ENCODE measurements at regions not wholly inside any gene's neighbourhood (a gene's known extent, or its start where the extent isn't known, plus 50 kb on each side); places are given as distances from the start of the nearest gene placed in this dataset.

DNA sequence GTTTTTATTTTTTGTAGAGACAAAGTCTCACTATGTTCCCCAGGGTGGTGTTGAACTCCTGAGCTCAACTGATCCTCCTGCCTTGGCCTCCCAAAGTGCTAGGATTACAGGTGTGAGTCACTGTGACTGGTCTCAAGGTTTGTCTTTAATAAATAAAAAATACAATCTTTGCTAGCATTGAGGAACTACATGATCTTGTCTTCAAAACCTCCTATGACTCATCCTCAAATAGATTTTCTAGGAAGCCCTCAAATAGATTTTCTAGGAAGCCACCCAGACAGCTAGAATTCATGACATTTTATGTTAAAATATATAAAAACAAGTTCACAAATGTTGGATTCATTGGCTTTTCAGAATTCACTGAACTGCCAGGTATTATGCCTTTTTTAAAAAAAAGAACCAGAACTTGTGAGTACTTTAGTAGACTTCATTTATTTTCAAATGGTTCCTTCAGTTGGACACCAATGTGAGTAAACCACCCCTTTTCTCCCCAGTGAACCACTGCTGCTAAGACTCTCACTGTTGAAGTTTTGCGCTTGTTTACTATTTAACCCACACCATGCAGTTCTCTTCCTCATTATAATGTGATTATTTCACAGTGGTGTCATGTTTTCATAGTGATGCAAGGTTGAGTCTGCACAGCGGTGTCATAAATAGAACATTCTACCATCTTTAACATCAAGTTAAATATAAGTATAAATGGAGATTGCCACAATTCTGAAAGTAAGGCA is 303.9 kb downstream of the CASP12 start:
- Histone ChIP-seq H3K36me3 (ENCODE audit: insufficient read depth, low read length) (no peaks in the 10 kb centered on the region), H2AFZ (ENCODE audit: low read length, unreplicated experiment) (no peak overlapping the region), H3K4me3 (ENCODE audit: low read depth, low read length) (no peak overlapping the region), H3K79me2 (ENCODE audit: control insufficient read depth, insufficient read depth, low read length, unreplicated experiment) (no peaks in the 10 kb centered on the region), H3K27ac (ENCODE audit: low read depth, low read length) (peak overlapping the region; percentile 22), H3K27me3 (ENCODE audit: insufficient read depth, low read length) (no peaks in the 10 kb centered on the region), H3K4me1 (ENCODE audit: control insufficient read depth, insufficient read depth, low read length, unreplicated experiment) (no peaks in the 10 kb centered on the region)

DNA sequence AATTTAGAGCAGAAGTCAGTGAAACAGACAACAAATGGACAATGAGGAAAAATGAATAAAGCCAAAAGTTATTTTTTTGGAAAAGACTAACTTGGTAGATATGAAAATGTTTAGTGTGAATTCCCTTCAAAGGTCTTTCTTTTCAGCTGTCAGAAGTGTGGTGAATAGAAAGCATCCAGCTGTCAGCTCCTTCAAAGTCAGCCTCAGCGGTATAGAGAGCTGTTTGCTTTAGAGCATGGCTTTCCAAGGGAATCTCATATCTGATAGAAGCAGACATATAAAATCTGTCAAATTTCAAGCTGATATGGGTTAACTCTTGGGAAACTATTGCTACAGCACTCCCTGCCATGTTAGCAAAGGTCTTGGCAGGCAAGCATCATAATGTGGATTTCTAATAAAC is 309.3 kb downstream of the CASP12 start:
- Histone ChIP-seq H3K4me3 (ENCODE audit: low read depth, low read length) (no peak overlapping the region), H3K27ac (ENCODE audit: low read depth, low read length) (no peak overlapping the region), H3K36me3 (ENCODE audit: insufficient read depth, low read length) (no peaks in the 10 kb centered on the region), H2AFZ (ENCODE audit: low read length, unreplicated experiment) (no peak overlapping the region), H3K4me1 (ENCODE audit: control insufficient read depth, insufficient read depth, low read length, unreplicated experiment) (no peaks in the 10 kb centered on the region), H3K27me3 (ENCODE audit: insufficient read depth, low read length) (no peaks in the 10 kb centered on the region), H3K79me2 (ENCODE audit: control insufficient read depth, insufficient read depth, low read length, unreplicated experiment) (no peaks in the 10 kb centered on the region)

DNA sequence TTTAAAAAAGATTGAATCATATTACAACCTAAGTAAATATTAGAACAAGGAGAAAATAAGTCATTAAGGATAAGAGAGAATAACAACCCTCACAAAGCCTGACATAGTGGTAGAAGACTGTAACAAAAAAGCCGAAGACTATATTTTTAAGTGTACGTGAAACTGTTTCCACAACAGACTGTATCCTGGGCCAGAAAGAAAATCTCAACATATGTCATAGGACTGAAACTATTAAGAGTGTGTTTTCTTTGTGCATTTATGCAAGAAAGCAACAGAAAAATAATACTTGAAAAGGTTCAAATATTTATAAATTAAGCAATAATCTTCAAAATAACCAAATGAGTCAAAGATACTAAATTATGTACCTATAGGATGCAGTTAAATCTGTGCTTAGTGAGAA is 309.8 kb downstream of the CASP12 start:
- Histone ChIP-seq H3K36me3 (ENCODE audit: insufficient read depth, low read length) (no peaks in the 10 kb centered on the region), H2AFZ (ENCODE audit: low read length, unreplicated experiment) (no peak overlapping the region), H3K27ac (ENCODE audit: low read depth, low read length) (no peak overlapping the region)

DNA sequence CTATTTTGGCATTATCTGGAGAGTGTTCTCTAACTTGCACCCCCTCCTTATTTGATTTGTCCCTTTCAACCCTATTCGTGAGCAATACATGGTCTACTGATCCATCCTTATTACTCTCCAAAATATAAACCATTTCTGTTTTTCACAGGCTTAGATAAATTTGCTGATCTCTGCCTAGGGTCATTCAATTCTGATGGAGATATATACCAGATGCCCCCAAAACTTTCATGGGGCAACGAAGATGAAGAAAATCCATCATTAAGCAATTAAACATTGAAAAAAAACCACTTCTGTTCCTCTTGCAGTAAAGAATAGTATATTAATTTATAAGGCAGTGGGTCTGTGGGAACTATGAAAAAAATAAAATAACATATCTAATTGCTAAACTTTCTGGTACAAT is 313.4 kb downstream of the CASP12 start:
- H2AFZ ChIP-seq (ENCODE audit: low read length, unreplicated experiment) = no peak overlapping the region
- H3K27me3 ChIP-seq (ENCODE audit: insufficient read depth, low read length) = no peaks in the 10 kb centered on the region
- no peaks in the 10 kb centered on the region for H3K79me2 ChIP-seq (ENCODE audit: control insufficient read depth, insufficient read depth, low read length, unreplicated experiment)
- H3K4me3 ChIP-seq (ENCODE audit: low read depth, low read length) = no peak overlapping the region
- no peak overlapping the region for H3K27ac ChIP-seq (ENCODE audit: low read depth, low read length)
- H3K36me3 ChIP-seq (ENCODE audit: insufficient read depth, low read length) = no peaks in the 10 kb centered on the region
- peaks cover 15% of the 10 kb centered on the region for H3K4me1 ChIP-seq (ENCODE audit: control insufficient read depth, insufficient read depth, low read length, unreplicated experiment)

More for the DNA sequence above, 309.8 kb downstream of the CASP12 start:
- Histone ChIP-seq H3K79me2 (ENCODE audit: control insufficient read depth, insufficient read depth, low read length, unreplicated experiment) (no peaks in the 10 kb centered on the region), H3K4me1 (ENCODE audit: control insufficient read depth, insufficient read depth, low read length, unreplicated experiment) (no peaks in the 10 kb centered on the region), H3K4me3 (ENCODE audit: low read depth, low read length) (no peak overlapping the region), H3K27me3 (ENCODE audit: insufficient read depth, low read length) (no peaks in the 10 kb centered on the region)

DNA sequence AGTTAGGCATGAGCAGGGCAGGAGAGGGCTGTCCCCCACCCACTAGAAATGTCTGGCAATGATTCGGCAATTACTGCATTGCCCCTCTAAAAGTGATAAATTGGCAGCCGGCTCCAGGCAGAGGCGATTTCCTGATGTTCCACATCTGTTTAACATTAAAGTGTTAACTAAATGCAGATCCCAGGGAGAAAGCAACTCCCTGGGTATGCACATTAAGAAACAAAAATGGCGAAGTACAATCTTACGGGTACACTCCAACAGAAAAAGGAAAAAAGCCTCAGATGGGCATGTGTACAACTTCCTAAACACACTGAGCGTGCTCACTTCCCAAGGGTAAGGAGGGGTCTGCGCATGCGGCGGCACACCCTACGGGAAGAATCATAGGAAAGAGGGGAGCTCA is 314.4 kb downstream of the CASP12 start:
- H2AFZ ChIP-seq (ENCODE audit: low read length, unreplicated experiment) = no peak overlapping the region
- no peak overlapping the region for H3K27ac ChIP-seq (ENCODE audit: low read depth, low read length)
- H3K36me3 ChIP-seq (ENCODE audit: insufficient read depth, low read length) = no peaks in the 10 kb centered on the region
- no peak overlapping the region for H3K4me3 ChIP-seq (ENCODE audit: low read depth, low read length)
- no peaks in the 10 kb centered on the region for H3K27me3 ChIP-seq (ENCODE audit: insufficient read depth, low read length)
- no peaks in the 10 kb centered on the region for H3K79me2 ChIP-seq (ENCODE audit: control insufficient read depth, insufficient read depth, low read length, unreplicated experiment)
- H3K4me1 ChIP-seq (ENCODE audit: control insufficient read depth, insufficient read depth, low read length, unreplicated experiment) = peaks cover 15% of the 10 kb centered on the region

DNA sequence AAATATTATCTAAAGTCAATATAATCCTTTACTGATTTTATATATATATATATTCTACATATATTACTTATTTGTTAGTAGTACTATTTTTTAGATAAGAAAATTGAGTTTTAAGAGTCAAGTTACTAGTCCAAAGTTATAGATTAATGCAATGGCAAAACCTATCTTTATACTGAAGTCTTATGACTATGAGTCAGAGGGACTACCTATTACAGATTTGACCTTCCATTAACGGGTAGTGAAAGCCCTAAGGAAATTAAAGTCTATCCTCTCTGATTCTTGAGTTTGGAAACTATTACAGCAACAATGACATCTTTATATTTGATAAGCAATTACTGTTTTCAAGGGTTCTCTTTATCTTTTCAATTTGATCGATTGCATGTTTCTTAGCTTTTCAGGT is 315.8 kb downstream of the CASP12 start:
- H3K27me3 ChIP-seq (ENCODE audit: insufficient read depth, low read length) = no peaks in the 10 kb centered on the region
- peak overlapping the region; percentile 9 for H2AFZ ChIP-seq (ENCODE audit: low read length, unreplicated experiment)
- H3K36me3 ChIP-seq (ENCODE audit: insufficient read depth, low read length) = no peaks in the 10 kb centered on the region
- H3K79me2 ChIP-seq (ENCODE audit: control insufficient read depth, insufficient read depth, low read length, unreplicated experiment) = no peaks in the 10 kb centered on the region
- H3K27ac ChIP-seq (ENCODE audit: low read depth, low read length) = no peak overlapping the region
- H3K4me3 ChIP-seq (ENCODE audit: low read depth, low read length) = no peak overlapping the region
- peaks cover 15% of the 10 kb centered on the region for H3K4me1 ChIP-seq (ENCODE audit: control insufficient read depth, insufficient read depth, low read length, unreplicated experiment)

DNA sequence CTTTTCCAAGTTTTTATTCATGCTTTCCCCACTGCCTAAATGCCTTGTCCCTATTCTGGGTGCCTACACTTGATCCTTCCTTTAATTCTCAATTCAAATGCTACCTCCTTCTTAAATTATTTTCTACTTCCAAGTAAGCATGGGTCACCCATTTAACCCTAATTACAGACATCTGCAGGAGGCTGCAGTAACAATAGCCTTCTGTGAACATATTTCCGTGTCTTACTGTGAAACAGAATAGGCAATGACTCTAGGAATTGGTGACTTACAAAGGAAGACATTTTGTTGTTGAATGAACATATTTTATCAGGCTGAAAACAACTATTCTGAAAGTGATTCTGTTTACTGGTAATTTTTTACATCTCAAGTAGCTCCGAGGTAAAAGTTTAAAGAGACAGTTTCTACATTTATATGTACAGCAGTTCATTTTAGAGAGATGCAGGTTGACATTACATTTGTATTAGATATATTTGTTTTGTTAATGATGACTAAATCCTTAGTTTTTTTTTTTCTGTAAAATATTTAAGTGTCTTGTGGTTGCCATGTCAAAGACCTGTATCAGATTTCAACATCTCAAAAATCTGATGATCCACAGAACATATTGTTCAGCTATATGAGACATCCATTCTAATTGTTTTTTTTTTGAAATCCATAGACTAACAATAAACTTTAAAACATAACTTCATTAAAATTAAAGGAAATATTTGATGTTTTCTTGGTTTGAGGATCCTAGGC is 316.8 kb downstream of the CASP12 start:
- H3K4me3 ChIP-seq (ENCODE audit: low read depth, low read length) = 0 out of 2 replicates have a peak overlapping the region, but pooled peaks have one; percentile 3
- no peaks in the 10 kb centered on the region for H3K27me3 ChIP-seq (ENCODE audit: insufficient read depth, low read length)
- peaks cover 15% of the 10 kb centered on the region for H3K4me1 ChIP-seq (ENCODE audit: control insufficient read depth, insufficient read depth, low read length, unreplicated experiment)
- H2AFZ ChIP-seq (ENCODE audit: low read length, unreplicated experiment) = peak overlapping the region; percentile 83
- H3K79me2 ChIP-seq (ENCODE audit: control insufficient read depth, insufficient read depth, low read length, unreplicated experiment) = no peaks in the 10 kb centered on the region
- H3K27ac ChIP-seq (ENCODE audit: low read depth, low read length) = peak overlapping the region; percentile 77
- no peaks in the 10 kb centered on the region for H3K36me3 ChIP-seq (ENCODE audit: insufficient read depth, low read length)

DNA sequence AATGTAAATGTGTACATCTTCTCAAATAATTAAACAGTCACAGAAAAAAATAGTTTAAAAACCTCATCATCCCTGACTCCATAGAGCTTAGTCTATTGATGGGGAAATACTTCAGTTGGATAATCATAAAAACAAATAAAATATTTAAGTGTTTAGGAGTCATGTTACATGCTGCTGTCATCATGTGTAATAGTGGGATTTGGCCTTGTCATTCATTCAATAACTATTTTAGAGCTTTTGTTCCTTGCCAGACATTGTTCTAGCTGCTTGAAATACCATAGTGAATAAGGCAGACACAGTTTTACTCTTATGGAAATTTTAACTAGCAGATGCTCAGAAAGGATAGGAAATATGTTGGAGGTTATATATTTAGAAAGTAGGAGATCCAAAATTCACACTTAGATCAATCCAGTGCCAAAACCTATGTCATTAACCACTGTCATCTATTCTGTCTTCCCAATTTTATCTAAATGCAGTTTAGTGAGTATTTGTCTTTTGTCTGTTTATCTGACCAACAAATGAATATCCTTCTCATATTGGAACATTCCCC is 324.7 kb downstream of the CASP12 start:
- Histone ChIP-seq H3K27me3 (ENCODE audit: insufficient read depth, low read length) (no peaks in the 10 kb centered on the region), H2AFZ (ENCODE audit: low read length, unreplicated experiment) (no peak overlapping the region), H3K4me3 (ENCODE audit: low read depth, low read length) (no peak overlapping the region), H3K79me2 (ENCODE audit: control insufficient read depth, insufficient read depth, low read length, unreplicated experiment) (no peaks in the 10 kb centered on the region), H3K27ac (ENCODE audit: low read depth, low read length) (peak overlapping the region; percentile 67), H3K4me1 (ENCODE audit: control insufficient read depth, insufficient read depth, low read length, unreplicated experiment) (peaks cover 39% of the 10 kb centered on the region), H3K36me3 (ENCODE audit: insufficient read depth, low read length) (no peaks in the 10 kb centered on the region)

DNA sequence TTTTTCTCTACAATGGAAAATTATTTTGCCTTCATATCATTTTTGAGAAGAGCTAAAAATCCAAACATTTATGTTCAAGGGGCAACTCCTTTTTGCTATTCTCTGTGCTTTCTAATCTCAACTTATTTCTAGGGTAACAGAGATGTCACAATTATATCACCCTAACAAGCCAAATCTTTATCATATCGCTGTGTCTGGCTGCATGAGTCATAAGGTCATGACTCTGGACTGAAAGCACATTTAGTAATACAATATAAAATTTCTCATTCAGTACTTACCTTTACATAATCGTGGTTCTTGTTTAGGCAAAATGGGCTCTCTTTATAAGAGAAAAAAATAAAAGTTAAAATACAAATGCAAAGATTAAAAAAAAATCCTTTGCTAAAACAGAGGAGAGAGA is 326.0 kb downstream of the CASP12 start:
- Histone ChIP-seq H2AFZ (ENCODE audit: low read length, unreplicated experiment) (no peak overlapping the region), H3K79me2 (ENCODE audit: control insufficient read depth, insufficient read depth, low read length, unreplicated experiment) (no peaks in the 10 kb centered on the region), H3K27ac (ENCODE audit: low read depth, low read length) (peak overlapping the region; percentile 66; the same call in 1 of the 2 replicates), H3K4me1 (ENCODE audit: control insufficient read depth, insufficient read depth, low read length, unreplicated experiment) (peaks cover 39% of the 10 kb centered on the region), H3K27me3 (ENCODE audit: insufficient read depth, low read length) (no peaks in the 10 kb centered on the region), H3K4me3 (ENCODE audit: low read depth, low read length) (no peak overlapping the region), H3K36me3 (ENCODE audit: insufficient read depth, low read length) (no peaks in the 10 kb centered on the region)

DNA sequence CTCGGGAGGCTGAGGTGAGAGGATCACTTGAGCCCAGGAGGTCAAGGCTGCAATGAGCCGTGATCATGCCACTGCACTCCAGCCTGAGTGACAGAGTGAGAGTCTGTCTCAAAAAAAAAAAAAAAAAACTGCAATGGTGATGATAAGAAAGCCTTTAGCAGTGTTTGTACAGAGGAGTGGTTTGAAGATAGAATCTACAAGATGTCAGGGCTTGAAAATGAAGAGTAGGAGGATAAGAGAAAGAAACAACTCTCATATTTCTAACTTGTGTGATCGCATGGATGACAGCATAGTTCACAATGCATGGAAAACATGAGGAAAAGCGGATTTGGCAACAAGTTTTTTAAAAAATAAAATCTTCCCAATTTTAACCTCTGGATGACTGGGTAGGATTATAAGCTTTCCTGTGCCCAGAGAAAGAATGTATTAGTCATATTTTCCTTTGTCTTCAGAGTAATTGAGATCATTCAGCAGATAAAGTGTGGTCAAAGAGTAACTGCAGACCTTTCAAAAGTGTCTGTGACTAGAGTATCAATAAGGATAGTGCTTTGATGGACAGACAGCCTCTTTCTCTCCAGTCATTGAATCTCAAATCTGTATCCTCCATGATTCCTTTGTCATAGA is 328.1 kb downstream of the CASP12 start:
- peak overlapping the region; percentile 19; the same call in 1 of the 2 replicates for H3K27ac ChIP-seq (ENCODE audit: low read depth, low read length)
- H3K36me3 ChIP-seq (ENCODE audit: insufficient read depth, low read length) = no peaks in the 10 kb centered on the region
- H3K4me3 ChIP-seq (ENCODE audit: low read depth, low read length) = no peak overlapping the region
- peaks cover 39% of the 10 kb centered on the region for H3K4me1 ChIP-seq (ENCODE audit: control insufficient read depth, insufficient read depth, low read length, unreplicated experiment)
- no peaks in the 10 kb centered on the region for H3K79me2 ChIP-seq (ENCODE audit: control insufficient read depth, insufficient read depth, low read length, unreplicated experiment)
- no peaks in the 10 kb centered on the region for H3K27me3 ChIP-seq (ENCODE audit: insufficient read depth, low read length)
- no peak overlapping the region for H2AFZ ChIP-seq (ENCODE audit: low read length, unreplicated experiment)
